Keratinocyte (primary cell): ENCODE measurements at regions not wholly inside any gene's neighbourhood (a gene's known extent, or its start where the extent isn't known, plus 50 kb on each side); places are given as distances from the start of the nearest gene placed in this dataset.

Experiments used
- CTCF ChIP-seq, 3 experiments: IDR thresholded peaks in 1 of 3; conservative IDR thresholded peaks in 1 of 3; optimal IDR thresholded peaks in 1 of 3; 2 replicates in 2 of 3; 3 replicates in 1 of 3; pipeline versions ENCODE3 to v1.5.1; 2011; ENCODE audit warnings: low read length in 3 of 3, mild to moderate bottlenecking in 3 of 3, moderate library complexity in 2 of 3, control low read depth in 1 of 3, inconsistent platforms in 1 of 3; ENCODE audit not compliant: insufficient read depth in 2 of 3; ENCODE audit errors: extremely low read depth in 1 of 3
- EZH2 ChIP-seq: IDR thresholded peaks from one replicate; pipeline ENCODE4 v1.6.1; 2012; ENCODE audit warnings: inconsistent platforms, mild to moderate bottlenecking, low read length, moderate library complexity

GRCh38 chr10:131681656-131682055 lies 219.2 kb upstream of the PPP2R2D start:
- TF ChIP-seq CTCF (optimal IDR thresholded peaks at IDR 0.05 in 1 of 3, IDR thresholded peaks at IDR 0.05 in 1 of 3, conservative IDR thresholded peaks at IDR 0.05 in 1 of 3; ENCODE audit: extremely low read depth in 1 of 3, insufficient read depth in 2 of 3, low read length in 3 of 3) (no peak), EZH2 (no peak)
